B cell (primary cell): ENCODE measurements at regions not wholly inside any gene's neighbourhood (a gene's known extent, or its start where the extent isn't known, plus 50 kb on each side); places are given as distances from the start of the nearest gene placed in this dataset.

ENCODE experiments used
- ATAC-seq: fragments of 200-7000 bp; cut with Tn5 transposase; one replicate; pipeline ENCODE4 v1.10.0; 2021; ENCODE audit warnings: low read depth, mild to moderate bottlenecking, moderate number of reproducible peaks, moderate library complexity
- CTCF ChIA-PET: fragments of 350-600 bp; sonication (Branson Sonifier 250); formaldehyde crosslinking; loops from one replicate; lab custom pipeline; 2021; ENCODE audit warnings: antibody characterized with exemption, inconsistent platforms; lab: Charles Lee
- POLR2A ChIA-PET: fragments of 350-600 bp; sonication (Branson Sonifier 250); formaldehyde crosslinking; loops from one replicate; lab custom pipeline; 2021; ENCODE audit warnings: antibody characterized with exemption; lab: Charles Lee
- DNase-seq: peaks from one replicate; pipeline ENCODE4 v3.0.0; 2013
- H2AFZ ChIP-seq: 2 replicates; pipeline ENCODE4 v1.6.1; 2012; ENCODE audit warnings: mild to moderate bottlenecking, low read depth, low read length; ENCODE audit not compliant: insufficient read depth, poor library complexity, severe bottlenecking
- H3K27ac ChIP-seq, 2 donors: 1 replicate in 1 of 2; 2 replicates in 1 of 2; pipeline ENCODE4 v1.5.1; 2012 to 2013; ENCODE audit warnings: low read length in 2 of 2, mild to moderate bottlenecking in 2 of 2, moderate library complexity in 1 of 2
- H3K27me3 ChIP-seq, 4 experiments: fragments of 200-600 bp in 1 of 4; sonication (generic) in 1 of 4; replicated peaks in 1 of 4; 1 replicate in 2 of 4; 2 replicates in 2 of 4; pipeline versions ENCODE4 v1.6.1 to v1.7.0; 2013 to 2016; ENCODE audit warnings: low read length in 3 of 4, mild to moderate bottlenecking in 2 of 4, mixed read lengths in 1 of 4, moderate library complexity in 1 of 4; ENCODE audit not compliant: insufficient read depth in 4 of 4, control insufficient read depth in 3 of 4; ENCODE audit errors: control extremely low read depth in 1 of 4
- H3K36me3 ChIP-seq, 2 experiments: replicated peaks in 1 of 2; 1 replicate in 1 of 2; 2 replicates in 1 of 2; pipeline versions ENCODE4 v1.6.1 to v1.7.1; 2013; ENCODE audit warnings: low read length in 1 of 2; ENCODE audit not compliant: insufficient read depth in 2 of 2, control insufficient read depth in 1 of 2; ENCODE audit errors: control extremely low read depth in 1 of 2, extremely low read depth in 1 of 2
- H3K4me1 ChIP-seq, 2 donors: fragments of 200-600 bp in 1 of 2; sonication (generic) in 1 of 2; 1 replicate in 1 of 2; 2 replicates in 1 of 2; pipeline versions ENCODE4 v1.5.1 to v1.6.1; 2013 to 2017; ENCODE audit warnings: low read length in 2 of 2; ENCODE audit not compliant: control insufficient read depth in 2 of 2, insufficient read depth in 2 of 2
- H3K4me2 ChIP-seq: replicated peaks from 2 replicates; pipeline ENCODE3; 2012; ENCODE audit warnings: mild to moderate bottlenecking, low read depth, low read length; ENCODE audit not compliant: poor library complexity, severe bottlenecking
- H3K4me3 ChIP-seq, 5 experiments: fragments of 200-600 bp in 1 of 5; sonication (generic) in 1 of 5; 1 replicate in 3 of 5; 2 replicates in 2 of 5; pipeline versions ENCODE4 v1.5.1 to v1.7.0; 2011 to 2016; ENCODE audit warnings: low read length in 4 of 5, mild to moderate bottlenecking in 4 of 5, low read depth in 2 of 5, control low read depth in 1 of 5, moderate library complexity in 1 of 5; ENCODE audit not compliant: insufficient read depth in 1 of 5; ENCODE audit errors: control extremely low read depth in 1 of 5, extremely low read depth in 1 of 5
- H3K79me2 ChIP-seq: fragments of 200-600 bp; sonication (generic); one replicate; pipeline ENCODE4 v1.6.0; 2016; ENCODE audit warnings: low read length; ENCODE audit not compliant: control insufficient read depth, insufficient read depth
- H3K9ac ChIP-seq: fragments of 200-600 bp; sonication (generic); 2 replicates; pipeline ENCODE4 v1.6.1; 2017; ENCODE audit warnings: mild to moderate bottlenecking, low read length, moderate library complexity
- H3K9me3 ChIP-seq, 3 donors: one replicate each; pipeline versions ENCODE4 v1.6.1 to v1.7.1; 2013; ENCODE audit warnings: low read length in 2 of 3; ENCODE audit not compliant: control insufficient read depth in 2 of 3, insufficient read depth in 1 of 3; ENCODE audit errors: control extremely low read depth in 1 of 3
- H4K20me1 ChIP-seq: 2 replicates; pipeline ENCODE4 v1.6.0; 2012; ENCODE audit warnings: mild to moderate bottlenecking, low read length; ENCODE audit not compliant: insufficient read depth, control insufficient read depth, poor library complexity, severe bottlenecking
- H3K27ac Mint-ChIP-seq: one replicate; pipeline ENCODE4 v1.8.0; 2021; ENCODE audit warnings: mixed read lengths
- H3K27me3 Mint-ChIP-seq: one replicate; pipeline ENCODE4 v1.8.0; 2021; ENCODE audit warnings: mixed read lengths
- H3K4me1 Mint-ChIP-seq: one replicate; pipeline ENCODE4 v1.8.0; 2021; ENCODE audit warnings: mixed read lengths
- H3K4me3 Mint-ChIP-seq: one replicate; pipeline ENCODE4 v1.8.0; 2021; ENCODE audit warnings: mixed read lengths
- H3K9me3 Mint-ChIP-seq: one replicate; pipeline ENCODE4 v1.8.0; 2022; ENCODE audit warnings: mixed read lengths; ENCODE audit not compliant: insufficient read depth
- CTCF ChIP-seq: fragments of 200-600 bp; IDR thresholded peaks from one replicate; pipeline ENCODE4 v1.8.0; 2022; ENCODE audit warnings: antibody characterized with exemption, mild to moderate bottlenecking
- EZH2 ChIP-seq: IDR thresholded peaks from 2 replicates; pipeline ENCODE4 v1.6.1; 2012; ENCODE audit warnings: borderline replicate concordance, low read depth, mild to moderate bottlenecking, moderate library complexity, low read length; ENCODE audit not compliant: insufficient read depth, poor library complexity, severe bottlenecking
- WGBS: methylation state at CpG from one replicate; pipeline ENCODE4 v1.1.5; 2013; ENCODE audit warnings: missing lambda C conversion rate; ENCODE audit not compliant: insufficient coverage; 5-methylcytosine and 5-hydroxymethylcytosine counted together
- intact Hi-C: fragments of 100-400 bp; cut with micrococcal nuclease; formaldehyde crosslinking; loops from one replicate; pipeline ENCODE4 v1.10.0; 2022

- Histone ChIP-seq H3K9me3 (no peaks in the 10 kb centered on the region), H3K4me1 (no peaks in the 10 kb centered on the region), H3K27me3 (no peaks in the 10 kb centered on the region), H3K79me2 (no peaks in the 10 kb centered on the region), H3K4me2 (no peak overlapping the region), H3K27ac (no peak overlapping the region), H4K20me1 (no peaks in the 10 kb centered on the region), H3K9ac (no peak overlapping the region), H3K36me3 (no peaks in the 10 kb centered on the region), H3K4me3 (no peak overlapping the region), H2AFZ (no peak overlapping the region)
- TF ChIP-seq EZH2, result no peak
- TF ChIP-seq CTCF, result no peak
- ATAC-seq, result no peak
- DNase-seq, result no peak
- no peak overlapping the region for H3K4me3 Mint-ChIP-seq
- no peaks in the 10 kb centered on the region for H3K9me3 Mint-ChIP-seq
- ChIA-PET POLR2A (no interaction called here), CTCF (no interaction called here)
- intact Hi-C loops, result no loop called here
- H3K27ac Mint-ChIP-seq, result no peak overlapping the region
- WGBS, result 74% methylated on average over 4 of the region's 4 CpGs
- H3K27me3 Mint-ChIP-seq, result peaks cover 33% of the 10 kb centered on the region
- H3K4me1 Mint-ChIP-seq, result no peaks in the 10 kb centered on the region
Measured at GRCh38 chr20:46840054-46840729, 54.5 kb upstream of the EYA2 start.
